Upper lobe of right lung (tissue), 1 donor: ENCODE measurements at regions not wholly inside any gene's neighbourhood (a gene's known extent, or its start where the extent isn't known, plus 50 kb on each side); places are given as distances from the start of the nearest gene placed in this dataset.

Experiments
- ATAC-seq: fragments of 200-7000 bp; cut with Tn5 transposase; one replicate; pipeline ENCODE4 v1.9.1; 2020; ENCODE audit warnings: mild to moderate bottlenecking, moderate library complexity
- DNase-seq: peaks from one replicate; pipeline ENCODE4 v3.0.0-alpha.2; 2020
- H3K27ac ChIP-seq: fragments of 200-600 bp; one replicate; pipeline ENCODE4 v1.8.0; 2022
- H3K27me3 ChIP-seq: fragments of 200-600 bp; one replicate; pipeline ENCODE4 v1.8.0; 2022; ENCODE audit warnings: mild to moderate bottlenecking
- H3K36me3 ChIP-seq: fragments of 200-600 bp; one replicate; pipeline ENCODE4 v1.8.0; 2022
- H3K4me1 ChIP-seq: fragments of 200-600 bp; one replicate; pipeline ENCODE4 v1.8.0; 2022
- H3K4me3 ChIP-seq: fragments of 200-600 bp; one replicate; pipeline ENCODE4 v1.8.0; 2022; ENCODE audit warnings: mild to moderate bottlenecking
- H3K9me3 ChIP-seq: fragments of 200-600 bp; one replicate; pipeline ENCODE4 v1.8.0; 2022
- intact Hi-C: fragments of 100-400 bp; cut with DNase I; formaldehyde crosslinking; loops from one replicate; pipeline ENCODE4 v1.11.0; 2022
- TF ChIP-seq, protein P1 (sequence below): fragments of 200-600 bp; IDR thresholded peaks from one replicate; pipeline ENCODE4 v1.8.0; 2022; ENCODE audit warnings: antibody characterized with exemption
- donor health status: DM: no; HTN: yes; CAD: no; lungs with severe emphysema.

GRCh38 chr10:50992356-50992901 is 81.9 kb upstream of the PRKG1 start:
- DNase-seq = no peak
- Histone ChIP-seq H3K36me3 (no peaks in the 10 kb centered on the region), H3K27ac (peak overlapping the region; percentile 86), H3K27me3 (no peaks in the 10 kb centered on the region), H3K9me3 (no peaks in the 10 kb centered on the region), H3K4me1 (peaks cover 6% of the 10 kb centered on the region), H3K4me3 (peak overlapping the region; percentile 67)
- TF ChIP-seq, protein P1, sequence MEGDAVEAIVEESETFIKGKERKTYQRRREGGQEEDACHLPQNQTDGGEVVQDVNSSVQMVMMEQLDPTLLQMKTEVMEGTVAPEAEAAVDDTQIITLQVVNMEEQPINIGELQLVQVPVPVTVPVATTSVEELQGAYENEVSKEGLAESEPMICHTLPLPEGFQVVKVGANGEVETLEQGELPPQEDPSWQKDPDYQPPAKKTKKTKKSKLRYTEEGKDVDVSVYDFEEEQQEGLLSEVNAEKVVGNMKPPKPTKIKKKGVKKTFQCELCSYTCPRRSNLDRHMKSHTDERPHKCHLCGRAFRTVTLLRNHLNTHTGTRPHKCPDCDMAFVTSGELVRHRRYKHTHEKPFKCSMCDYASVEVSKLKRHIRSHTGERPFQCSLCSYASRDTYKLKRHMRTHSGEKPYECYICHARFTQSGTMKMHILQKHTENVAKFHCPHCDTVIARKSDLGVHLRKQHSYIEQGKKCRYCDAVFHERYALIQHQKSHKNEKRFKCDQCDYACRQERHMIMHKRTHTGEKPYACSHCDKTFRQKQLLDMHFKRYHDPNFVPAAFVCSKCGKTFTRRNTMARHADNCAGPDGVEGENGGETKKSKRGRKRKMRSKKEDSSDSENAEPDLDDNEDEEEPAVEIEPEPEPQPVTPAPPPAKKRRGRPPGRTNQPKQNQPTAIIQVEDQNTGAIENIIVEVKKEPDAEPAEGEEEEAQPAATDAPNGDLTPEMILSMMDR = no peak
- intact Hi-C loops = no loop called here
- ATAC-seq = peak; percentile 3

DNA sequence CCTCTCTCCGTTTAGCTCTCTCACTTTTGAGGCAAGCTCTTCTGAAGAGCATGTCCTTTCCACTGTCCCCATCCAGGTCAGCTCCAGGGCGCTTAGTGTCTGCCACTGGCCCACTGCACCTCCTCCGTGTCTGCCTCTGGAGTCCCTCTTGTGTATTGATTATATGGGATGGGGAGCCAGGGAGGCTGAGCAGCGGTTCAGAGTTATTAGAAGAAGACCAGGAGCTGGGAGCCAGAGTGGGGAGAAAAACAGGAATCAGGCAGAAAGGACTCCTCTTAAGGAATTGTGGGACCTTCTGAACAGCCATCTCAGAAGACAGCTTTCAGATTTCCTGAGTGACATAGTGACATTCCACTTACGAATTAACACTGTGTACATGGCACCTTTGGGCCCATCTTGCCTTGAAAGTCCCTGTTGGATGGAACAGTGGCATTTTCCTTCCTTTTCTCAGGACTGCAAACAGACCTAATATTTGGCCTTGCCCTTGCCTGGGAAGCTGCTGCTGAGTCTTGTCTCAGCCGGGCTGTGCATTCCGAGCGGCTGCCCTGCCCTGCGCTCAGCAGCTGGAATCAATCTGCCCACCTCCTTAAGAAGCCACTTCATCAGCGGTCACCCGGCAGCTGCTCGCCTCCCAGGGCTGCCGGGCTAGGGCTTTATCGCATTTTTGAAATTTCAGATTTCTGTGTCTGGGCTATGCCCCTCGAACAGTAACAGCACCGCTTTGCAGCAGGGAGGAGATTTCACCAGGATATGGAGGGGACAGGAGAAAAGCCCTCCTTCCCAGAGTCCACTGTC is 81.1 kb upstream of the PRKG1 start:
- peak overlapping the region; percentile 86 for H3K27ac ChIP-seq
- TF ChIP-seq, protein P1 = no peak
- intact Hi-C loops = no loop called here
- ATAC-seq (peak; percentile 70), DNase-seq (peak; percentile 76)
- H3K36me3 ChIP-seq = no peaks in the 10 kb centered on the region
- no peaks in the 10 kb centered on the region for H3K27me3 ChIP-seq
- H3K9me3 ChIP-seq = no peaks in the 10 kb centered on the region
- peak overlapping the region; percentile 67 for H3K4me3 ChIP-seq
- peaks cover 6% of the 10 kb centered on the region for H3K4me1 ChIP-seq

GRCh38 chr10:50993771-50994251 is 80.5 kb upstream of the PRKG1 start:
- intact Hi-C loops = no loop called here

GRCh38 chr10:50997461-50997860 is 76.8 kb upstream of the PRKG1 start:
- Histone ChIP-seq H3K27me3 (no peaks in the 10 kb centered on the region), H3K4me1 (peaks cover 23% of the 10 kb centered on the region), H3K9me3 (no peaks in the 10 kb centered on the region), H3K36me3 (no peaks in the 10 kb centered on the region), H3K4me3 (no peak overlapping the region), H3K27ac (no peak overlapping the region)
- DNase-seq = no peak
- intact Hi-C loops = no loop called here
- no peak for ATAC-seq
- TF ChIP-seq, protein P1 = no peak

More at GRCh38 chr10:50993771-50994251, 80.5 kb upstream of the PRKG1 start:
- H3K4me3 ChIP-seq = peak overlapping the region; percentile 67
- H3K9me3 ChIP-seq = no peaks in the 10 kb centered on the region
- peak; percentile 75 for ATAC-seq
- no peak for DNase-seq
- peaks cover 6% of the 10 kb centered on the region for H3K4me1 ChIP-seq
- TF ChIP-seq, protein P1 = no peak
- H3K27me3 ChIP-seq = no peaks in the 10 kb centered on the region
- H3K36me3 ChIP-seq = no peaks in the 10 kb centered on the region
- peak overlapping the region; percentile 86 for H3K27ac ChIP-seq

DNA sequence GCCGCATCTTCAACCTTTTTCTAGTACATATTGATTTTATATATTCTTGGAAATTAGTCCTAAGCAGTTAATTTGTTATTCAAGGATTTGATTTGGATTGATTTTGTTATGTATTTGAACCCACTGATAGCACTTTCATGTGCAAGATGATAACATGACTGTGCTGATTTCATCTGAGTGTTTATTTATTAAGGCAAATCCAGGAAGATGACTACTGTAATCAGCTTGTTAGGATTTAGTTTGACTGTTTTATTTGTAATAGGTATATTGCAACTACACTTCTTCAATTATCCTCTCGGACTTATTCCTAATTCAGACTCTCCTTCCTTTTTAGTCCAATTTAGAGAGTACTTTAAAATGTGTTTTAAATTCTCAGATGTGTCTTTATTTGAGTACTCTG is 75.1 kb upstream of the PRKG1 start:
- no peaks in the 10 kb centered on the region for H3K27me3 ChIP-seq
- no peaks in the 10 kb centered on the region for H3K9me3 ChIP-seq
- DNase-seq (no peak), ATAC-seq (no peak)
- H3K36me3 ChIP-seq = no peaks in the 10 kb centered on the region
- no peak overlapping the region for H3K27ac ChIP-seq
- peaks cover 23% of the 10 kb centered on the region for H3K4me1 ChIP-seq
- intact Hi-C loops = no loop called here
- TF ChIP-seq, protein P1 = no peak
- no peak overlapping the region for H3K4me3 ChIP-seq
